B cell (primary cell): ENCODE measurements at regions not wholly inside any gene's neighbourhood (a gene's known extent, or its start where the extent isn't known, plus 50 kb on each side); places are given as distances from the start of the nearest gene placed in this dataset.

Experiments
- EZH2 ChIP-seq: IDR thresholded peaks from 2 replicates; pipeline ENCODE4 v1.6.1; 2012; ENCODE audit warnings: borderline replicate concordance, low read depth, mild to moderate bottlenecking, moderate library complexity, low read length; ENCODE audit not compliant: insufficient read depth, poor library complexity, severe bottlenecking
- TF ChIP-seq, protein P1 (sequence below): fragments of 200-600 bp; IDR thresholded peaks from one replicate; pipeline ENCODE4 v1.8.0; 2022; ENCODE audit warnings: antibody characterized with exemption, mild to moderate bottlenecking

DNA sequence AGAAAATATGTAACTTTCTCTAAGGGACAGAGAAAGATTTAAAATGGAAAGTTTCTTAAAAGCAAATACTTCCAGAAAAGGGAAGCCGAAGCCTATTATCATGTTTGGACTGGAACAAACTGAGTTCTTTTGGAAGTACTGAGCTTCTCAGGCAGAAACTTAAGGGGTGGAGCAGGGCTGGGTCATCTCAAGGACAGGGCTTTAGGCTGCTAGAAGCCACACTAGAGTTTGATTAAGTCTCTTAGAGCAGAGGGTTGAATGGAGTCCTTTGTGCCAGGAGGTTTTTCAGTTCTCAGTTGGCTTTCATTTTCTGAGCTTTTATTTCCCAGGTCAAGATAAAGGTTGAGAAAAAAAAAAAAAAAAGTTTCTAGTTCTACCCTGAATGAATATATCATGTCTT lies 432.7 kb downstream of the SLITRK5 start:
- TF ChIP-seq, protein P1, sequence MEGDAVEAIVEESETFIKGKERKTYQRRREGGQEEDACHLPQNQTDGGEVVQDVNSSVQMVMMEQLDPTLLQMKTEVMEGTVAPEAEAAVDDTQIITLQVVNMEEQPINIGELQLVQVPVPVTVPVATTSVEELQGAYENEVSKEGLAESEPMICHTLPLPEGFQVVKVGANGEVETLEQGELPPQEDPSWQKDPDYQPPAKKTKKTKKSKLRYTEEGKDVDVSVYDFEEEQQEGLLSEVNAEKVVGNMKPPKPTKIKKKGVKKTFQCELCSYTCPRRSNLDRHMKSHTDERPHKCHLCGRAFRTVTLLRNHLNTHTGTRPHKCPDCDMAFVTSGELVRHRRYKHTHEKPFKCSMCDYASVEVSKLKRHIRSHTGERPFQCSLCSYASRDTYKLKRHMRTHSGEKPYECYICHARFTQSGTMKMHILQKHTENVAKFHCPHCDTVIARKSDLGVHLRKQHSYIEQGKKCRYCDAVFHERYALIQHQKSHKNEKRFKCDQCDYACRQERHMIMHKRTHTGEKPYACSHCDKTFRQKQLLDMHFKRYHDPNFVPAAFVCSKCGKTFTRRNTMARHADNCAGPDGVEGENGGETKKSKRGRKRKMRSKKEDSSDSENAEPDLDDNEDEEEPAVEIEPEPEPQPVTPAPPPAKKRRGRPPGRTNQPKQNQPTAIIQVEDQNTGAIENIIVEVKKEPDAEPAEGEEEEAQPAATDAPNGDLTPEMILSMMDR, result no peak
- TF ChIP-seq EZH2, result no peak
